ENCODE measurements at regions not wholly inside any gene's neighbourhood (a gene's known extent, or its start where the extent isn't known, plus 50 kb on each side); places are given as distances from the start of the nearest gene placed in this dataset.

DNA sequence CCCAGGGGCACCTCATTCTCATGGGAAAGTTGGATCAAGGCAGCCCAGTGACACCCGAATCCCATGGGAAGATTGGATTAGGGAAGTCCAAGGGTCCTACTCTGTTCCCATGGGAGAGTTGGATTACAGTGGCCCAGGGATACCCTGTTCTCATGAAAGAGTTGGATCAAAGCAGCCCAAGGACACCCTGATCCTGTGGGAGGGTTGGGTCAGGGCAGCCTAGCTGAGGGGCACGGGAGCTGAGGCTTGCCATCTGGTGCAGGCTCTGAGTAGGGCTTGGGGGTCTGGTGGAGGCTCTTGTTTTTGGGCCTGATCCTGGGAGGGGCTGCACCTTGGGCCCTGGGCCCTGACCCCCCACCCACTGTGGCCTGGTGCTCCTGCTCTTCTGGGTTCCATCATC, 87.1 kb downstream of the ACKR3 start:
- TF ChIP-seq FOXM1 (IDR thresholded peaks at IDR 0.05; ENCODE audit: borderline replicate concordance) (no peak), TARDBP (IDR thresholded peaks at IDR 0.05) (no peak), ARNT (IDR thresholded peaks at IDR 0.05) (no peak), SP1 (IDR thresholded peaks at IDR 0.05) (no peak), NFRKB (IDR thresholded peaks at IDR 0.05) (no peak), BHLHE40 (IDR thresholded peaks at IDR 0.05; ENCODE audit: borderline replicate concordance) (no peak), LEF1 (IDR thresholded peaks at IDR 0.05; ENCODE audit: borderline replicate concordance) (no peak), FOXK2 (IDR thresholded peaks at IDR 0.05) (no peak), SUZ12 (IDR thresholded peaks at IDR 0.05) (no peak), FOXA1 (IDR thresholded peaks at IDR 0.05) (no peak)

Measured in HEK293T (cell line).